BE2C (cell line): ENCODE measurements at regions not wholly inside any gene's neighbourhood (a gene's known extent, or its start where the extent isn't known, plus 50 kb on each side); places are given as distances from the start of the nearest gene placed in this dataset.

Source experiments
- DNase-seq: peaks from one replicate; pipeline ENCODE4 v3.0.0-alpha.2; 2020
- H3K27me3 ChIP-seq: fragments of 250-450 bp; sonication (Bioruptor Pico); 2 replicates; pipeline ENCODE4 v1.5.1; 2020; ENCODE audit warnings: mild to moderate bottlenecking
- H3K36me3 ChIP-seq: fragments of 250-450 bp; sonication (Bioruptor Pico); 2 replicates; pipeline ENCODE4 v1.5.1; 2020; ENCODE audit warnings: mild to moderate bottlenecking
- H3K4me1 ChIP-seq: fragments of 250-450 bp; sonication (Bioruptor Pico); 2 replicates; pipeline ENCODE4 v1.5.1; 2020
- H3K4me3 ChIP-seq: 2 replicates; pipeline ENCODE4 v1.5.1; 2011; ENCODE audit warnings: low read depth, low read length
- H3K9me3 ChIP-seq: fragments of 250-450 bp; sonication (Bioruptor Pico); 2 replicates; pipeline ENCODE4 v1.5.1; 2020
- CTCF ChIP-seq: IDR thresholded peaks from 2 replicates; pipeline ENCODE4 v1.5.1; 2012; ENCODE audit warnings: mild to moderate bottlenecking, low read depth, low read length

- no peaks in the 10 kb centered on the region for H3K36me3 ChIP-seq
- no peaks in the 10 kb centered on the region for H3K27me3 ChIP-seq
Measured at GRCh38 chr4:3818371-3818770, 52.2 kb downstream of the ADRA2C start.

GRCh38 chr4:3819210-3819919, 53.2 kb downstream of the ADRA2C start:
- no peaks in the 10 kb centered on the region; the same call in 1 of the 2 replicates for H3K9me3 ChIP-seq
- DNase-seq = no peak
- H3K4me3 ChIP-seq = no peak overlapping the region
- H3K36me3 ChIP-seq = no peaks in the 10 kb centered on the region
- TF ChIP-seq CTCF = no peak
- no peaks in the 10 kb centered on the region for H3K27me3 ChIP-seq
- no peaks in the 10 kb centered on the region for H3K4me1 ChIP-seq

More at GRCh38 chr4:3818371-3818770, 52.2 kb downstream of the ADRA2C start:
- no peak for DNase-seq
- no peak overlapping the region for H3K4me3 ChIP-seq
- H3K9me3 ChIP-seq = no peaks in the 10 kb centered on the region; the same call in 1 of the 2 replicates
- H3K4me1 ChIP-seq = no peaks in the 10 kb centered on the region
- no peak for TF ChIP-seq CTCF

GRCh38 chr4:3820016-3820805, 54.0 kb downstream of the ADRA2C start:
- Histone ChIP-seq H3K9me3 (no peaks in the 10 kb centered on the region; the same call in 1 of the 2 replicates), H3K4me3 (no peak overlapping the region), H3K36me3 (no peaks in the 10 kb centered on the region), H3K4me1 (no peaks in the 10 kb centered on the region), H3K27me3 (no peaks in the 10 kb centered on the region)
- no peak for DNase-seq
- TF ChIP-seq CTCF = no peak

- Histone ChIP-seq H3K9me3 (no peaks in the 10 kb centered on the region), H3K27me3 (no peaks in the 10 kb centered on the region)
Measured at GRCh38 chr4:3820806-3821579, 54.8 kb downstream of the ADRA2C start.

GRCh38 chr4:3821580-3822229, 55.5 kb downstream of the ADRA2C start:
- no peaks in the 10 kb centered on the region for H3K36me3 ChIP-seq
- no peak for TF ChIP-seq CTCF
- no peaks in the 10 kb centered on the region for H3K4me1 ChIP-seq
- H3K27me3 ChIP-seq = no peaks in the 10 kb centered on the region
- H3K4me3 ChIP-seq = no peak overlapping the region
- no peak for DNase-seq
- no peaks in the 10 kb centered on the region for H3K9me3 ChIP-seq

More at GRCh38 chr4:3820806-3821579, 54.8 kb downstream of the ADRA2C start:
- Histone ChIP-seq H3K4me1 (no peaks in the 10 kb centered on the region), H3K36me3 (no peaks in the 10 kb centered on the region), H3K4me3 (no peak overlapping the region)
- no peak for DNase-seq
- no peak for TF ChIP-seq CTCF
